Colonic mucosa (tissue), 4 donors: ENCODE measurements at regions not wholly inside any gene's neighbourhood (a gene's known extent, or its start where the extent isn't known, plus 50 kb on each side); places are given as distances from the start of the nearest gene placed in this dataset.

ENCODE experiments used
- DNase-seq: peaks from one replicate; pipeline ENCODE4 v3.0.0-alpha.2; 2020
- H3K27ac ChIP-seq: fragments of 200-600 bp; one replicate; pipeline ENCODE4 v1.8.0; 2021
- H3K27me3 ChIP-seq: fragments of 200-600 bp; one replicate; pipeline ENCODE4 v1.8.0; 2021
- H3K36me3 ChIP-seq: fragments of 200-600 bp; one replicate; pipeline ENCODE4 v1.8.0; 2021
- H3K4me1 ChIP-seq: fragments of 200-600 bp; one replicate; pipeline ENCODE4 v1.8.0; 2021; ENCODE audit warnings: mild to moderate bottlenecking
- H3K4me3 ChIP-seq: fragments of 200-600 bp; one replicate; pipeline ENCODE4 v1.8.0; 2021
- H3K9ac ChIP-seq, 2 donors: one replicate each; pipeline ENCODE4 v1.7.0; 2013; ENCODE audit warnings: control low read depth in 2 of 2, low read depth in 2 of 2, low read length in 2 of 2
- H3K9me3 ChIP-seq: fragments of 200-600 bp; one replicate; pipeline ENCODE4 v1.8.0; 2021
- intact Hi-C: fragments of 100-400 bp; cut with DNase I; formaldehyde crosslinking; loops from one replicate; pipeline ENCODE4 v1.14.1; 2022
- TF ChIP-seq, protein P1 (sequence below): fragments of 200-600 bp; IDR thresholded peaks from one replicate; pipeline ENCODE4 v1.8.0; 2022; ENCODE audit warnings: antibody characterized with exemption, mild to moderate bottlenecking
- donor health status: healthy.
- donor health status: DM: no; HTN: no; CAD: no.
- donor health status: DM: no; HTN: no; CAD: no.

DNA sequence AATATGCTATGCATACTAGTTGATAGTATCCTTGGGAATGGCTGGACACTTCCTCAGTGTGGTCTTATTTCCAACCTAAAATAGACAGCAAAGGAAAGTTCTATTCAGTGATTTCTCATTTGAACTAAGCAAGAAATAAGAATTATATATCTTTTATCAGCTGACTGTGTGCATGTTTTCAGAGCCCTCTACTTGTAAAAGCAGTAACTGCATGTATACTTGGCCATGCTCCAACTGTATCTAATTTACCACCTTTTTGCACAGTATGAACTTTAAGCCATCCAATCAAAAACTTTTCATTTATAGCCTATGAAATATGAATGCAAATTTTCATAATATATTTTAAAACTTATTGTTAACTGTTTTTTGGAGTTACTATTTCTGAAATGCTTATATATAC, 136.4 kb upstream of the PCDH9 start:
- Histone ChIP-seq H3K4me3 (no peak overlapping the region), H3K27ac (no peak overlapping the region), H3K9ac (no peak overlapping the region), H3K36me3 (no peaks in the 10 kb centered on the region), H3K9me3 (no peaks in the 10 kb centered on the region), H3K4me1 (no peaks in the 10 kb centered on the region), H3K27me3 (no peaks in the 10 kb centered on the region)
- intact Hi-C loops, result no loop called here
- no peak for DNase-seq
- TF ChIP-seq, protein P1, sequence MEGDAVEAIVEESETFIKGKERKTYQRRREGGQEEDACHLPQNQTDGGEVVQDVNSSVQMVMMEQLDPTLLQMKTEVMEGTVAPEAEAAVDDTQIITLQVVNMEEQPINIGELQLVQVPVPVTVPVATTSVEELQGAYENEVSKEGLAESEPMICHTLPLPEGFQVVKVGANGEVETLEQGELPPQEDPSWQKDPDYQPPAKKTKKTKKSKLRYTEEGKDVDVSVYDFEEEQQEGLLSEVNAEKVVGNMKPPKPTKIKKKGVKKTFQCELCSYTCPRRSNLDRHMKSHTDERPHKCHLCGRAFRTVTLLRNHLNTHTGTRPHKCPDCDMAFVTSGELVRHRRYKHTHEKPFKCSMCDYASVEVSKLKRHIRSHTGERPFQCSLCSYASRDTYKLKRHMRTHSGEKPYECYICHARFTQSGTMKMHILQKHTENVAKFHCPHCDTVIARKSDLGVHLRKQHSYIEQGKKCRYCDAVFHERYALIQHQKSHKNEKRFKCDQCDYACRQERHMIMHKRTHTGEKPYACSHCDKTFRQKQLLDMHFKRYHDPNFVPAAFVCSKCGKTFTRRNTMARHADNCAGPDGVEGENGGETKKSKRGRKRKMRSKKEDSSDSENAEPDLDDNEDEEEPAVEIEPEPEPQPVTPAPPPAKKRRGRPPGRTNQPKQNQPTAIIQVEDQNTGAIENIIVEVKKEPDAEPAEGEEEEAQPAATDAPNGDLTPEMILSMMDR, result no peak

DNA sequence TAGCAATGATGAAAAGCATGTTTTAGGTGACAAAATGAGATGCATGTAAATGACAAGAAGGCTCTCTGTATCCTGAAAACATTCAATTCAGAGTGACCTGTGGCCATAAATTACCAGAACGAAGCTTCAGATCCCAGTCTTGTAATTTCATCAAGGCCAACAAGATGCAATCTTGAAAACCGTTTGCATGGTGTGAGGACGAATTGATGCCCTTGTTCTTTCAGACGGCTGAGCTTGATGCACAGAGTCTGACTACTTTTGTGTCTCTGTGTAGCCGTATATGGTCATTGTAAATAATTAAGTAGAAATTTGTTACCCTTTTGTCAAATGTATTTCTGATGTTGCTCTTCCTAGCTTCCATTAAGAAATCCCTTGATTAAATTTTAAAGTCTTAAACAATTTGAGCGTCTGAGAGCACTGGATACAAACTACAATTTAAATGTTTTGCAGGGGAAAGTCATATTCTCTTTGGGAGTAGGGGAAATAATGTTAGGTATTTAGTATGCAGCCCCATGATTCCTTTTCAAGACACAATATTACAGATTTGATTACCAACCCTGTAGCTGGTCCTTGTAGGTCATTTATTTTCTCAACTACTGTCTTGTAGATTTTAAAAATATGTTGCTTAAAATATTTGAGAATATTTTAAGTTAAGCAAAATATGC, 125.8 kb upstream of the PCDH9 start:
- H3K4me1 ChIP-seq, result no peaks in the 10 kb centered on the region
- TF ChIP-seq, protein P1, result no peak
- intact Hi-C loops, result no loop called here
- no peak for DNase-seq
- no peak overlapping the region for H3K27ac ChIP-seq
- H3K9ac ChIP-seq, result no peak overlapping the region
- no peaks in the 10 kb centered on the region for H3K9me3 ChIP-seq
- no peaks in the 10 kb centered on the region for H3K27me3 ChIP-seq
- H3K36me3 ChIP-seq, result no peaks in the 10 kb centered on the region
- no peak overlapping the region for H3K4me3 ChIP-seq

DNA sequence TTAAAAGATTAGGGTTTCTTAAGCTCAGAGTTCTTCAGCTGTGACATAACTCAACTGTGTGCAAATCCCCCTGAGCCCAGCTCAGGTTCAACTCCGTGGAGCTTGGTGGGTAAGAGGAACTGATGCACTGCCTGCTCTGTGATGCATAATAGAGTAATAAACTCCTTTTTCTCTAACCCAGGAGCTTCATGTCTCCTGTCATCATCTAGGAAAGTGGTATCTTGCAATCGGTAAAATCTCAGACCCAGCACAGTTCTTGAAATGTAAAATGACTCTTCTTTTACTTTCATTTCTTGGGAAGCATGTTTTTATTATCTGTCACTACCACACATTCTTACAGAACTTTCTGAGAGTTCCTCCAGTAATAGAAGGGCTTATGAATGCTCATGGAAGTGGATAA, 123.8 kb upstream of the PCDH9 start:
- Histone ChIP-seq H3K4me1 (no peaks in the 10 kb centered on the region), H3K9me3 (no peaks in the 10 kb centered on the region), H3K4me3 (no peak overlapping the region), H3K9ac (no peak overlapping the region), H3K36me3 (no peaks in the 10 kb centered on the region), H3K27me3 (no peaks in the 10 kb centered on the region), H3K27ac (no peak overlapping the region)
- no peak for DNase-seq
- intact Hi-C loops, result no loop called here
- TF ChIP-seq, protein P1, result no peak

DNA sequence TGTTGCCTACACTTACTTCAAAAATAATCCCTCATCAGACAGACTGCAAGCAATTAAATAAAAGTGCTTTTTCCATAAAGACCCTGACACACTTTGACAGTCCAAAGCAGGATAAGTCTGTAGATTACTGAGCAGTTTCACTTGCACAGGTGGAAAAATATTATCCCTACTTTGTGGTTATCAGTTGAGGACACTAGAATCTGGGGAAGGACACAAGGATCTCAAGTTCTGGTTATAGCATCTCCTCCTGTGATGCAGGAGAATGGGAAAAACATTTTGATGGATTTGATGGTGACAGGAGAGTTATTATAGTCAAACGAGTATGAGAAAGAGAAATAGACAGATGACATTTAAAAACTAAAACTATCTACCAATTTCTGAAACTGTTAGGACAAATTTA, 122.9 kb upstream of the PCDH9 start:
- DNase-seq, result no peak
- Histone ChIP-seq H3K36me3 (no peaks in the 10 kb centered on the region), H3K27me3 (no peaks in the 10 kb centered on the region), H3K9ac (no peak overlapping the region), H3K4me3 (no peak overlapping the region), H3K27ac (no peak overlapping the region), H3K4me1 (no peaks in the 10 kb centered on the region), H3K9me3 (no peaks in the 10 kb centered on the region)
- TF ChIP-seq, protein P1, result no peak
- intact Hi-C loops, result no loop called here

DNA sequence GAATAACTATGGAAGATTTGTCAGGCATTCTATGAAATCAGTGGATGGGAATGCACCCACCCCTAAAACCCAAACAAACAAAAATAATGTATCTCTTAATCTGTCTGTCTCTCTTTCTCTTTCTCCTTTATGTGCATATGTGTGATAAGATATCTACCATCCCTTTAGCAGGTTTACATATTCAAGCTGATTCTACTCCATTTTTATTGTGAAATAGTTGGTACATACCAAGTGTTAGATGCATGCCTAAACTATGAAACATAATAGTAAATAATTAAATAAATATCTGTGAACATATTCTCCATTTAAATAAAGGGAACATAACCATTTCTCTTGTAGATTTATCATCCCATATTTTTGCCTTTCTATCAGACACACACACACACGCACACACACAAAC, 121.8 kb upstream of the PCDH9 start:
- Histone ChIP-seq H3K4me1 (no peaks in the 10 kb centered on the region), H3K27ac (no peak overlapping the region), H3K27me3 (no peaks in the 10 kb centered on the region), H3K9ac (no peak overlapping the region), H3K4me3 (no peak overlapping the region), H3K9me3 (no peaks in the 10 kb centered on the region), H3K36me3 (no peaks in the 10 kb centered on the region)
- intact Hi-C loops, result no loop called here
- TF ChIP-seq, protein P1, result no peak
- DNase-seq, result no peak
